ENCODE measurements at regions not wholly inside any gene's neighbourhood (a gene's known extent, or its start where the extent isn't known, plus 50 kb on each side); places are given as distances from the start of the nearest gene placed in this dataset.

DNA sequence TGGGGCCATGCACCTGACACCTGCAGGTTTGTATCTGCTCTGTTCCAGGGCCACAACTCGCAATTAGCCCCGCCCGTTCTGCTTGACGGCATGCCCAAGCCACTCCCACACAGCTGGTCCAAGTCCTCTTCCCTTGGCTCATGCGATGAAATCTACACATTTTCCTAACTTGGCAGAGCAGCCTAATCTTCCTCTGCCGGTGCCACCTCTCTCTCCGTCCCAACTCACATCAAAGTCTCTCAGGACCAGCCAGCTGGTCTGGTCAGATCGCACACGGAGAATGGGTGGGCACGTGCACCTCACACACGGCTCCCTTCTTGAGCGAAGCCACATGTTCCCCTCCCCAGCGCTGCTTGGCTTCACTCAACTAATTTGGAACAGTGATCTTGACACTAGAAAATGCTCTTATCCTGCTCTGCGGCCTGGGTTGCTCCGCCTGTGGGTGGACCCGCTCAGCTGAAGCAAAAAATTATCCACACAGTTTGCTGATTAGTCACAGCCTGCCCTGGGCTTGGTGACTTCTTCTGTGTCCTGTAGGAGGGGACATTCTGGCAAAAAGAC is 176.7 kb downstream of the NRP2 start:
- peak; percentile 17 for DNase-seq (ENCODE audit: low read depth)
- no peak overlapping the region for H3K4me3 ChIP-seq (replicated peaks; ENCODE audit: low read depth, low read length)
- no peak for TF ChIP-seq CTCF (IDR thresholded peaks at IDR 0.05; ENCODE audit: low read length, missing control alignments)

DNA sequence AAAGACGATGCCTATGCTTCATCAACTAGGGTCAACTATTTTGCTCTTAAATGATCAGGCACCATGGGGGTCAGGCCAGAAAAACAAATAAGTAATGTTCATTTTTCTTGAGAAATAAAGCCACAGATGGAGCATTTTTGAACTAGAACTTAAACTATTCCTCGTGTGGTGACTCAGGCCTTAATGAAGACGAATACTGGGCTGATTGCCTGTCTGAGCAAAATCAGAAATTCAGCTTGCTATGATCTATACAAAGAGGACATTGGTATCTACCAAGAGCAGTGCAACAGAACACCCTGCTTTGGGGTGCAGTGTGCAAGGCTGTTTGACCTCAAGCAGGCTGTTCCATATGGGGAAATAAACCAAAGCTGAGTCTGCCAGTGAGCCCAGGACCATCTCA is 176.0 kb downstream of the NRP2 start:
- H3K4me3 ChIP-seq (replicated peaks; ENCODE audit: low read depth, low read length), result no peak overlapping the region
- no peak for DNase-seq (ENCODE audit: low read depth)
- TF ChIP-seq CTCF (IDR thresholded peaks at IDR 0.05; ENCODE audit: low read length, missing control alignments), result no peak

DNA sequence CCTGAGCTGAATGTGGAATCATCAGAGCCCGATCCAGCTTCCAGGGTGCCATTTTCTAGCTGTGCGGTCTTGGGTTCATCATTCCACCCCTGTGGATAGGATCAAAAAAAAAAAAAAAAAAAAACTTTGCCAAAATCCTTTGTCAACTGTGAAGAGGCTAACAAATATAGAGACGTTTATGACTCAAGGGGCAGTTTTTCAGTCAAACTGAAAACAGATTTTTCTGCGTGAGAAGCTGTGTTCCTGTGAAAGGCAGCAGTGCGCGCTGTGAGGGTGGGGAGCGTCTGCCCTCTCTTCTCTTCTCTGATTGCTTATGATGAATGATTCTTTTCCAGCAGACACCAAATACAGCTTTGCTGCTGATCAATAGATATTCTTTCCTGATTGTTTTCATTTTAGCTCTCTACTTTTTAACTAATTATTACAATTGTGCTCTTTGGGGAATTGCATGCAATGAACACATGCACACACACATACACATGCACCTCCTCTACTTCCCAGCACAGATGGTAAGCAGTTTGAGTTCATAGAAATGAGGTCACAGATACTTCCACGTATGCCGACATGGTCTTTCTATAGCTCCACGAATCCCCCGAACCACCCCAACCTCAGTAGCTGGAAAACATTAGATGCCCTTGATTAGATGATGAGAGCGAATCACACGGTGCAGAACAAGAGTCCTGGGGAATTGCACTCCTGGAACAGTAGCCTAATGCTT is 175.4 kb downstream of the NRP2 start:
- no peak for DNase-seq (ENCODE audit: low read depth)
- no peak overlapping the region for H3K4me3 ChIP-seq (replicated peaks; ENCODE audit: low read depth, low read length)
- TF ChIP-seq CTCF (IDR thresholded peaks at IDR 0.05; ENCODE audit: low read length, missing control alignments), result no peak

DNA sequence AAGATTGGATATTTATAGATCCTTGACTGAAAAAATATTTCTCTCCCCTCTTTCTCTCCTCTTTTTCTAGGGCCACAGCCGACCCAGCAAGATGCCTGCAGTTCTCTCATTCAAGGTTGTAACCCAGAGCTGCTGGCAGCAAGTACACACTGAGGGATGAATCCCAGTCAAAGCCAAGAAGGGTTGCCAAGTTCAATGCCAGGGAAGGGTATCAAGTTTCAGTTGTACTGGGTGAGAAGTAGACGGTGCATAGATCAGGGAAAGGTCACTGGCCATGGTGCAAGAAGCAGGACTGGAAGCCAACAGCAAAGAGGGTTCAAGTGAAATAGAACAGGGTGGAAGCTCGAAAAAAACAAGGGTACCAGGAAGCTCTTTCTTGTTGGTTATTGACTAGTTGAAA is 170.2 kb downstream of the NRP2 start:
- no peak for TF ChIP-seq CTCF (IDR thresholded peaks at IDR 0.05; ENCODE audit: low read length, missing control alignments)
- DNase-seq (ENCODE audit: low read depth), result no peak
- H3K4me3 ChIP-seq (replicated peaks; ENCODE audit: low read depth, low read length), result no peak overlapping the region

GRCh38 chr2:205850611-205851010 is 168.3 kb downstream of the NRP2 start:
- H3K4me3 ChIP-seq (replicated peaks; ENCODE audit: low read depth, low read length), result no peak overlapping the region
- DNase-seq (ENCODE audit: low read depth), result no peak
- no peak for TF ChIP-seq CTCF (IDR thresholded peaks at IDR 0.05; ENCODE audit: low read length, missing control alignments)

GRCh38 chr2:205850132-205850531 is 167.8 kb downstream of the NRP2 start:
- H3K4me3 ChIP-seq (replicated peaks; ENCODE audit: low read depth, low read length), result no peak overlapping the region
- no peak for DNase-seq (ENCODE audit: low read depth)
- no peak for TF ChIP-seq CTCF (IDR thresholded peaks at IDR 0.05; ENCODE audit: low read length, missing control alignments)

DNA sequence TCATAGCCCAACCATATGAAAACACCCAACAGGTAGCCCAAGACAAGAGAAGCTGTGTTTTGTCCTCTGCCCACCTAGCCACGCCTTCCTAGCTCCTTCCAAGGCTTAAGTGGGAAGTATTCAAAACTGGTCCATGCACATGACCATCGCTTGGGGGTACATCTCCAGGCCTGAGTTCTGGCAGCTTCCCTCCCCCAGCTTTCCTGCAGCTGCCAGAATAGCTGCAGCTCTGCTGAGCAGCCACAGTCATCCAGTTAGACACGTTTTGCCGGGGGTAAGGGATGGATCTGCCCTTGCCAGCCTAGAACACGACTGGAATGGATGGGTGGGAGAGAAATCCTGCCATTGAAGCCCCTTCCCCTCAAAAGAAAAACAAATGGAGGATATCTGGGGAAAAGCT is 166.8 kb downstream of the NRP2 start:
- H3K4me3 ChIP-seq (replicated peaks; ENCODE audit: low read depth, low read length), result no peak overlapping the region
- no peak for TF ChIP-seq CTCF (IDR thresholded peaks at IDR 0.05; ENCODE audit: low read length, missing control alignments)
- DNase-seq (ENCODE audit: low read depth), result no peak
